Right atrium auricular region (tissue), 2 donors: ENCODE measurements at regions not wholly inside any gene's neighbourhood (a gene's known extent, or its start where the extent isn't known, plus 50 kb on each side); places are given as distances from the start of the nearest gene placed in this dataset.
"Not testable (repeated sequence)": the region's sequence is repeated elsewhere in the genome, so short reads cannot be mapped to it uniquely, and the experiment has no call there.

Experiments
- DNase-seq: peaks from one replicate; pipeline ENCODE4 v3.0.0-alpha.2; 2019; ENCODE audit warnings: low spot score
- H3K27ac ChIP-seq, 2 donors: fragments of 200-600 bp; sonication (generic); 1 replicate in 1 of 2; 2 replicates in 1 of 2; pipeline ENCODE4 v1.5.1; 2016 to 2019
- H3K27me3 ChIP-seq, 2 donors: fragments of 200-600 bp; sonication (generic); one replicate each; pipeline versions ENCODE4 v1.5.1 to v1.6.0; 2017 to 2019
- H3K36me3 ChIP-seq: fragments of 200-600 bp; sonication (generic); one replicate; pipeline ENCODE4 v1.5.1; 2016
- H3K4me1 ChIP-seq, 2 donors: fragments of 200-600 bp; sonication (generic); one replicate each; pipeline versions ENCODE4 v1.5.1 to v1.6.0; 2017 to 2019
- H3K4me3 ChIP-seq, 2 donors: fragments of 200-600 bp; sonication (generic); 1 replicate in 1 of 2; 2 replicates in 1 of 2; pipeline ENCODE4 v1.5.1; 2017 to 2019; ENCODE audit warnings: mild to moderate bottlenecking in 1 of 2, moderate library complexity in 1 of 2
- H3K9me3 ChIP-seq, 2 donors: fragments of 200-600 bp; sonication (generic); one replicate each; pipeline ENCODE4 v1.5.1; 2019
- CTCF ChIP-seq, 2 donors: fragments of 200-600 bp; sonication (generic); IDR thresholded peaks; one replicate each; pipeline ENCODE4 v1.5.1; 2019; ENCODE audit warnings: antibody characterized with exemption in 2 of 2

DNA sequence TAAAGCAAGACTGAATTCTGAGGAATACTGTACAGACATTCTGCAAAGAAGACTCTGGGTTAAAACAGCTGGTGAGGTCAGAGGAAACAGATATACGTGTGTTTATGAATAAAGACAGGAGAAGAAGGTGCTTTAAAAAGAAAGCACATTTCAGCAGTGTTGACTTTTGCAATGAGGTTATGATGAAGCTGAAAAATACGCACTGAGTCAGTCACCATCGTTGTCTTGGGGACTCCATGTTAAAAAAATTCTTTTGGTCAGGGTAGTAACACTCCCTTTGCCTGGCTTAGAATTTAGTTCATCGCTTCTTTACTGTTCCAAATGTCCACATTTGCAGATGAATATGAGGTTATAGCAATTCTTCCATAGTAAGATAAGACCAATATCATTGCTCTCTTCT lies 1049.0 kb downstream of the TSN start:
- no peak overlapping the region for H3K4me3 ChIP-seq
- H3K36me3 ChIP-seq: no peaks in the 10 kb centered on the region
- peaks cover 0 to 2% of the 10 kb centered on the region in 2 donors for H3K9me3 ChIP-seq
- H3K27me3 ChIP-seq: no peaks in the 10 kb centered on the region
- no peak for DNase-seq
- no peak for TF ChIP-seq CTCF (IDR thresholded peaks at IDR 0.05)
- no peaks in the 10 kb centered on the region for H3K4me1 ChIP-seq
- no peak overlapping the region for H3K27ac ChIP-seq

- Histone ChIP-seq H3K27ac (no peak overlapping the region), H3K4me1 (no peaks in the 10 kb centered on the region), H3K36me3 (no peaks in the 10 kb centered on the region), H3K27me3 (no peaks in the 10 kb centered on the region), H3K4me3 (no peak overlapping the region), H3K9me3 (no peaks in the 10 kb centered on the region)
- no peak for DNase-seq
- TF ChIP-seq CTCF (IDR thresholded peaks at IDR 0.05): no peak
Measured at GRCh38 chr2:122805346-122805745, 1049.9 kb downstream of the TSN start.

DNA sequence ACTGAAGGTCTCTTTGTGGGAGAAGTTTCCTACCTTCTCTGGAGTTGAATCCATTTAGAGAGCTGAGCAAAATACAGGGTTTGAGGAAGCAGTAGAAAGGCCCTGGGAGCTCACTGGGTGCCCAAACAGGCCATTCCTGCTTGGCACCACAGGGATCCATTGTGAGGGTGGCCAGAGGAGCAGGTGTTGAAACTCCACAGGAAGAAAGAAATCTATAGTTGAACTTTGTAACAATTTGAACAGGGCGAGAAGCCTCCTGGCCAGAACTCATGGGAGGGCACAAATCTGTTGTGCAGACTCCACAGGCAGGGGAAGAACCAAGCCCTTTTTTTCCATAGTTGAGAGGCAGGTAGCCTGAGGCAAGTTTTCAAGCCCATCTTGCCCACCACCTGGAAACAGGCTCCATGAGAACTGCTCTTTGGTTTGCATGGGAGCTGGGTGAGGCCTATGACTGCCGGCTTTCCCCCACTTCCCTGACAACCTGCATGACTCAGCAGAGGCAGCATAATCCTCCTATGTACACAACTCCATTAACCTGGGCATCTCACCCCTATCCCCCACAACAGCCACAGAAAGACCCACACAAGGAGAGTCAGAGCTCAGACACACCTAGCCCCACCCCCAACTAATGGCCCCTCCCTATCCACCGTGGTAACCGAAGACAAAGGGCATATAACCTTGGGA lies 1053.0 kb downstream of the TSN start:
- Histone ChIP-seq H3K4me3 (no peak overlapping the region), H3K4me1 (no peaks in the 10 kb centered on the region), H3K36me3 (no peaks in the 10 kb centered on the region), H3K27me3 (no peaks in the 10 kb centered on the region), H3K27ac (no peak overlapping the region), H3K9me3 (no peaks in the 10 kb centered on the region)
- no peak for TF ChIP-seq CTCF (IDR thresholded peaks at IDR 0.05)
- DNase-seq: no peak

DNA sequence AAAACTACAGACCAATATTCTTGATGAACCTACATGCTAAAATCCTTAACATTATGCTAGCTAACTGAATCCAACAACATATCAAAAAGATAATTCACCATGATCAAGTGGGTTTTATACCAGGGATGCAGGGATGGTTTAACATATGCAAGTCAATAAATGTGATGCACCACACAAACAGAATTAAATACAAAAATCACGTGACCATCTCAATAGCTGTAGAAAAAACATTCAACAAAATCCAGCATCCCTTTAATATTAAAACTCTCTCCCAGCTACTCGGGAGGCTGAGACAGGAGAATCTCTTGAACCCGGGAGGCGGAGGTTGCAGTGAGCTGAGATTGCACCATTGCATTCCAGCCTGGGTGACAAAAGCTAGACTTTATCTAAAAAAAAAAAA lies 1056.8 kb downstream of the TSN start:
- DNase-seq, H3K9me3 ChIP-seq, H3K4me3 ChIP-seq, H3K4me1 ChIP-seq, H3K27ac ChIP-seq, H3K27me3 ChIP-seq, H3K36me3 ChIP-seq: not testable (repeated sequence)

GRCh38 chr2:122815120-122815519 lies 1059.7 kb downstream of the TSN start:
- H3K4me1 ChIP-seq: no peaks in the 10 kb centered on the region
- TF ChIP-seq CTCF (IDR thresholded peaks at IDR 0.05): no peak
- H3K27me3 ChIP-seq: no peaks in the 10 kb centered on the region
- DNase-seq: no peak
- no peak overlapping the region for H3K4me3 ChIP-seq
- no peaks in the 10 kb centered on the region for H3K9me3 ChIP-seq
- H3K27ac ChIP-seq: no peak overlapping the region
- H3K36me3 ChIP-seq: no peaks in the 10 kb centered on the region

DNA sequence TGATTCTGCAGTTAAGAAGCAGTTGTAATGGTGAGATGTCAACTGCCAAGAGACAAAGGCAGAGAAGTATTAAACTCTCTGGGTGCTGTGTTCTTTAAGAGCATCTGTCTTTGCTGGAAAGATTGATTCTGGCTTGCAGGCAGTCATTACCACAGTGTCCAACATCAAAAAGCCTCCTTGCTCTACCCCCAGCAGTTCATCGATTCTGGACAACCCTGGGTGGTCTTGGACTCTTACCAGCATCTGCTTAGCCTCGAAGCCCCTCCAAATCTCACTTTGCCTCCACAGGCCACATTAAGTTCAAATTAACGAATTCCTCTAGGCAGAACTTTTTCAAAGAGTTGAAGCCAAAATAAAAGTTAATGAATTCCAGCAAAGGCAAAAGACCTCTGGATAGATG lies 1061.4 kb downstream of the TSN start:
- Histone ChIP-seq H3K9me3 (no peaks in the 10 kb centered on the region), H3K36me3 (no peaks in the 10 kb centered on the region), H3K27ac (no peak overlapping the region), H3K4me3 (no peak overlapping the region), H3K27me3 (no peaks in the 10 kb centered on the region), H3K4me1 (no peaks in the 10 kb centered on the region)
- no peak for TF ChIP-seq CTCF (IDR thresholded peaks at IDR 0.05)
- DNase-seq: no peak
